T-helper 1 cell (primary cell): ENCODE measurements at regions not wholly inside any gene's neighbourhood (a gene's known extent, or its start where the extent isn't known, plus 50 kb on each side); places are given as distances from the start of the nearest gene placed in this dataset.
"Not testable (repeated sequence)": the region's sequence is repeated elsewhere in the genome, so short reads cannot be mapped to it uniquely, and the experiment has no call there.

ENCODE experiments used
- DNase-seq, 5 donors: peaks; one replicate each; pipeline ENCODE4 v3.0.0-alpha.2; 2012 to 2020

- DNase-seq, result no peak
Observed at GRCh38 chr18:21928925-21929324, 188.3 kb downstream of the MIB1 start.

- no peak for DNase-seq
Observed at GRCh38 chr18:21930177-21930576, 189.6 kb downstream of the MIB1 start.

DNA sequence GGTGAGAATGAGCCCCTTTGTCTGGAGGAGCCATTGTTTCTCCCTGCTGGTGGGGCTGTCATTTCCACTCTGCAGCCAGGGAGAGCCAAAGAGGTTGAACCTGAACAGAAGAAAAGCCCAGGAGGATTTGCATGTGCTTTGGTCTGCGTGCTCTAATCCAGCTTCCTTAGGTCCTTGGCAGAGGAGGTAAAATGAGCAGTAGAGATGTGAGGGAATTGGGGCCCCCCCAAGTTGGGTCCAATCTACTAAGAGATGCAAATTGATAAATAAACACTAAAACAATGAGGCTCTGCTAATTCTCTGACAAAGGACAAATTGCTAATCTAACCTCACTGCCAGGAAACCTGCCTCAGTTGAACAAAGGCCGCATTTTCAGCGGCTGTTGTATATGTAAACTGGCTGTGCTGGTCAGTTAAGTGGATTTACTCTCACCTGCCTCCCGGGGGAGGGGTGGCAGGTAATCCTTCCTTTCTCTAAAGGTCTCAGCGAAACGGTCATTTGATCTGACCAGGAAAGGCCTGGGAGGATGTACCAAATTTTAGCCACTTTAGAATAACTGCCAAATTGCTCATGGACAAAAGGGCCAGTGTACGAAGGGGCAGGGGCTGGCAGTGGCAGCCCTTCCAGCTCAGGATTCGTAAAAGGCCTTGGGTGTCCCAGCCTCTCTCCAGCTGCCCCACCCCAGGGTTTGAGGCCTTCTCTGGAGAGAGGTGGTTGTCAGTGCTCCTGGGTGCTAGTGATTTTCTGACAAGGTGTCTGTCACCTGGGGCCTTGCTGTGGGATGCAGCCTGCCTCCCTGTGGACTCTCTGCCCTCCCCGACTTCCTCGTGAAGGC lies 193.6 kb downstream of the MIB1 start:
- no peak for DNase-seq

DNA sequence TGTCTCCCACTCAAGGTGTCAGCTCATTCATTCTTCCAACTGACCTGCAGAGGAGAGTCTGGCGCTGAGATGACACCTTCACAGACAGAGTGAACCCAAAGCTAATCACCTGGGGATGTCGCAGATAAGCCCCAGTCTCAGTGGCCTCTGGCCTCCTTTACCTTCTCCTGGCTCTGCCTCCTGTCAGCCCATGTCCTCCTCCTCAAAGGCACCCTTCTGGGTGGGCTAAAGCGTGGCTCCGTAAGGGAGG lies 194.1 kb downstream of the MIB1 start:
- DNase-seq, result no peak

GRCh38 chr18:21943456-21943855 lies 202.9 kb downstream of the MIB1 start:
- DNase-seq, result no peak

DNA sequence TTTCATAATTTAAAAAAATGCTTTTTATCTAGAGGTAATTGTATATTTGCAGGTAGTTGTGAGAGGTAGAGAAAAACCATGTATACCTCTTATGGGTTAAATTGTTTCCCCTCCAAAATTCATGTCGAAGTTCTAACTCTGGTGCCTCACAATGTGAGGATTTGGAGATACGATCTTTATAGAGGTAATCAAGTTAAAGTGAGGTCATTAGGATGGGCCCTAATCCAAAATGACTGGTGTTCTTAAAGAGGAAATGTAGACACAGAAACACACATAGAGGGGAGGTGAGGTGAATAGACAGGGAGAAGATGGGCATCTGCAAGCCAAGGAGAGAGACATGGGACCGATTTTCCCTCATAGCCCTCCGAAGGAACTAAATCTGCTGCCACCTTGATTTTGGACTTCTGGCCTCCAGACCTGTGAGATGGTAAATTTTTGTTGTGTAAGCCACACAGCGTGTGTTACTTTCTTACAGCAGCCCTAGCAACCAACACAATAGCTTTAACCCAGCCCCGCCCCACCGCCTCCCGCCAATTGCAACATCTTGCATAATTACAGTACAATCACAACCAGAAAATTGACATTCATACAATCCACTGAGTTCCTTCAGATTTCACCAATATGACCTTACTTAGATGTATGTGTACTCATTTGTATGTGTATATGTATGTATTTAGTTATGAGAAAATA lies 208.9 kb downstream of the MIB1 start:
- no peak for DNase-seq

DNA sequence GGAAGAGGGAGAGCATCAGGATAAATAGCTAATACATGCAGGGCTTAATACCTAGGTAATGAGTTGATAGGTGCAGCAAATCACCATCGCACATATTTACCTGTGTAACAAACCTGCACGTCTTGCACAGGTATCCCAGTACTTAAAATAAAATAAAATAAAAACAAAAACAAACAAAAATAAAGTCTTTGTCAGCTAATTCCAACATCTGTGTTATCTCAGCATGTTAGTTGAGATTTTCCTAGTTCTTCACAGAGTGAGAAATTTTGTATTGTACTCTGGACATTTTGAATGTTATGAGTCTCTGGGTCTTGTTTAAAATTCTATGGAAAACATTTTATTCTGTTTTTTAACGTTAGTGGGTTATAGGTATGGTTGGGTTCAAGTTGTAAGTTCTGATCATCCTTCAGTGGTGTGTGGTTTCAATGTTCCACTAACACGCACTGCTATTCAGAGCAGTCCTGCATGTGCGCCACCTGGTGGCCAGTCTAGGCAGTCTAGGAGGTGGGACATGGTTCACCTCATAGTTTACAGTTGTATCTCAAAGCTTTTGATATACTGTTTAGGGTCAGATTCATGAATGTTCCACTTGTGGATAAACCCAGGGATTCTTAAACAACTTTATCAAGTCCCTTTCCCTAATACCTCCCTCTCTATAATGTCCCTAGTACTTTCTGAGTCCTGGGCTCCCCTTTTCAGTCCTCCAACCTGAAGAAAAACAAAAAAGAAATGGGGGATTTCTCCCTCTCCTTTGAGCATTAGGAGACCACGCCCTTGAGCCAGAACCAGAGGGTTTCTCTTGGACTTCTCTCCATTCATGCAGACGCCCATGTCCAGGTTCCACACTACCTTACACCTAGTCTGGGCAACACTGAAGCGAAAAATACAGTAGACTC lies 213.4 kb upstream of the GATA6 start:
- peak; percentile 48 to 78 (median 58) for DNase-seq

DNA sequence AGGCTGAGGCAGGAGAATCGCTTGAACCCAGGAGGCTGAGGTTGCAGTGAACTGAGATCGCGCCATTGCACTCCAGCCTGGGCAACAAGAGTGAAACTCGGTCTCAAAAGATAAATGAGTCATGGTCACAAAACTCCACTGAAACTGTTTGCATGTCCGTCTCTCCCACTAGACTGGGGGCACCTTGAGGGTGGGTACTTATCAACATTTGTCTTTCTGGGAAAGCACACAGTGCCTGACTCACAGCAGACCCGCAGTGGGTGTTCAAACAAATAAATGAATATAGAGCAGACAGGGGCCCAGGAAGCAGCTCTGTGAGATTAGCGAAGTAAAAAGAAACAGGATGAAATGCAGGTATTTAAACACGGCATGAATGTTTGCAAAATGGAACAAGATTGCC lies 211.1 kb upstream of the GATA6 start:
- no peak for DNase-seq

DNA sequence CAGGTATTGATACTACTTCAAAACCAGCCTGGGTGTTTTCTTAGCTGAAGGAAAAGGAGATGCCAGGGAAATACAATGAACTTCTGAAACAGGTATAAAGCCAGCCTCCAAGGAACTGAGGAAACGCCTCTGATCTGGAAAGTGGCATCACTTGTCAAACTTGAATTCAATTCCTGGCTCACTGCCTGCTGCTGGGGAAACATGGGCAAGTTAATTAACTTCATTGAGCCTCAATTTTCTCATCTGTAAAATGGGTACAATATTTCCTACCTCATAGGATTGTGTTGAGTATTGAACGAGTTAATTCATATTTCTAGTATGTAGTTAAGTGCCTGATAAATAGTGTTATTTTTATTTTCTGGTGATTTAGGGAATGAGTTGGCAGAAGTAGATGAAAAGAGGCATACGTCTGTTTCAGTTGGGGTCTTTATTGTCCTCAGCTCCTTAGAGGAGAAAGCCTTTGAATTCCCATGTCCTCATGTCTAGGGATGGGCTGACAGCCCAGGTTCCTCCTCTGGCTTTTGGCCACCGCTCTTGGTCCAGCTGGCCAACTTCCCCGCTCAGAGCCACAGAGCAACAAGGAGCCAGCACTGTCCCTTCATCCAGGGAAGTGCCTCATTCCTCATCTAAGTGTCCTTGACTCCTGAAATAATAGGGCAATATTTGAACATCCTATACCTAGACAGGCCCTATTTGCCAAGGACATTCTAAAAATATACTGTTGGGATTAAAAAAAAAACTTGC lies 210.5 kb upstream of the GATA6 start:
- DNase-seq, result no peak

- DNase-seq, result no peak
Observed at GRCh38 chr18:21960189-21960588, 209.2 kb upstream of the GATA6 start.

DNA sequence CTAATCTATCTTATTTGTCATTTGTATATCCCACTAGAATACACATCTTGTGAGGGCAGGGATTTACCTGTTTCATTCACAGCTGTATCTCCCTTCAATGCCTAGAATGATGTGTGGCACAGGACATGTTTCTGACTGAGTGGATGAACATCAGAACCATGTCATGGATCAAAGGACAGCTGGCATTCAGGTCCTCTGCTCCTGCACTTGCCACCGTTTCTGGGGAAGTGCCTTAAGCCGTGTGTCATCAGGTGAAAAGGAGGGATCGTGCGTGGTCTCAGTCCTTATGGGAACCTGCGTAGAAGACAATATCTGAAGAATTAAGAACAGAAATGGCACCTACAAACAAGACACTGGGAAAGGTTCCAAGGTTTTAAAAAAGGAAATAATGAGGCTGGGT lies 206.1 kb upstream of the GATA6 start:
- DNase-seq, result no peak

DNA sequence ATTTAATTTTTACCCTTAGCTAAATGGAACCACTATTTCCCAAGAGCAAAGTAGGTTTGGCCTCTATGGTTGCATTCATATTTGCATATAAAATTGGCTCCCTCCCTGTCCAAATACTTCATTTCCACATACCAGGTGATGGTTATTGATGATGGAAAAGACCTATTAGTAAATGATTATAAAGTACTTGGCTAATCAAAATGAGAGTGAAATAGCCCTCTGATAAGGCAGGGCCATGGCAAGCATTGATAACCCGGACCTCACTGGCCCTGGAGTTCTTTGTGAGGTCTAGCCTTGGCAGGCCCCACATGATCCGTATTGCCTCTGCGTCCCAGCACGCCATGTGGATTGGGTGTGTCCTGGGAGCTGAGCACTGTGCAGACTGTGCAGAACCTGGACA lies 201.1 kb upstream of the GATA6 start:
- no peak for DNase-seq

DNA sequence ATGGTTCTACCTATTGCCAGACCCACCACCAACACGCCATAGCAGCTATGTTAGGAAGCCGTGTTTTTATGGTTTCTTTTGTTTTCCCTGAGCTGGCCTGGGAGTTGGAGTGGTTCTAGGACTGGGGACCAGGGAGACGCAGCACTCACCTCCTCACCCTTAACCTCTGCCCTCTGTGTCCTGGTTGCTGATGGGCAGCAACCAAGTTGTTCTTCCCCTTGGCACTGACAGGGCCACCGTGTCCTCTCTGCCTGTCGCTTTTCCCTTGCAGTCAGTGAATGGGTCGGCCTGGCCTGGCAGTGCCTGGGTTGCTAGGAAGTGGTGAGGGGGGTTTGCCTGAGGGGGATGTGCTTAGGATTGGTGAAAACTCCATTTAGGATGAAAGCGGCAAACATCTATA lies 197.1 kb upstream of the GATA6 start:
- DNase-seq, result no peak

GRCh38 chr18:21975954-21976353 lies 193.4 kb upstream of the GATA6 start:
- not testable (repeated sequence) for DNase-seq

DNA sequence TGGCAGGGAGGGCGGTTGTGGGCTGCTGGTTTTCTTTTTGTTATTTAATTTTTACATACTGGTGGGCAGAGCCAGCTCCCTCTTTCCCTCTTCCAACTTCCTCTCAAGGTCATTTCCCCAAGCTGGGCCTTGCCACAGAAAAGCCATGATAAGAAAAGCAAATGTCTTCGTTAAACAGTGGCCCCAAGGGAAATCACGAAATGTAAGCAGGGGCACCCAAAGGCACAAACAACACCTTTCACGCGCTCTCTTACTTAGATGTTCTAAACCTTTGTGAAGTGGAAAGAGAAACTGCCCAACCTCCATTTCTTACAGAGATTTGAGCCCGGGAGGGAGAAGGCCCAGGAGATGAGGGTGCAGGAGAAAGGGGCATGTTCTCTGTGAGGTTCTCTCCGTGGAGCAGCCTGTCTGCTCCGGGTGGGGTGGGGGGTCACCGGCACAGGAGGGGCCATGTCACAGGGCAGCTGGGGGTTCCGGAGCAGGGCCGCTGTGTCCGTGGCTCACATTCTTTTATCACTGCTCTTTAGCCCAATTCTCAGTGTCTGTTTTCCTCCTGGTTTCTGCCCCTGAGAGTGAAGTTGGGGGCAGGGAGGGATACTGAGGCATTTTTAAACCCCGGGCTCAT lies 190.7 kb upstream of the GATA6 start:
- DNase-seq, result no peak

GRCh38 chr18:21979171-21979560 lies 190.2 kb upstream of the GATA6 start:
- no peak for DNase-seq

GRCh38 chr18:21979759-21980158 lies 189.6 kb upstream of the GATA6 start:
- DNase-seq, result no peak

GRCh38 chr18:21980744-21981143 lies 188.6 kb upstream of the GATA6 start:
- no peak for DNase-seq

- DNase-seq, result not testable (repeated sequence)
Observed at GRCh38 chr18:21981489-21981888, 187.9 kb upstream of the GATA6 start.

GRCh38 chr18:21991081-21991534 lies 178.3 kb upstream of the GATA6 start:
- DNase-seq, result no peak

DNA sequence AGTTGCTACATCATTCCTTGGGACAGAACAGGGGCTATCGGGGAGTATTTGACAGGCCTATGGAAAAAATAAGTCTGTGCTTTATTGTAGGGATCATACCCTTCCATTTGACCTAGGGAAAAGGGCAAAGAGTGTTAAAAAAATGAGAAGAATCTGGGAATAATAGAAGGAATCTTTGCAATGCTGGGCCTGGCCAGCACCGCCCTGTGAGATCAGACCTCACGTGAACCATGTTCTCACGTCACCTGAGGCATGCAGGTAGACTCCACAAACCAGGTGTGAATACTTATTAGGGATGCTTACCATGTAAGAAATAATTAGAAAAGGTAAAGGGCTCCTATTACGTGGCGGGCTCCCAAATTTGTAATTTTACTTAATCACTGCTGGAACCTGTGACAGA lies 177.5 kb upstream of the GATA6 start:
- no peak for DNase-seq

GRCh38 chr18:21996351-21996826 lies 173.0 kb upstream of the GATA6 start:
- DNase-seq, result no peak
